ENCODE measurements at regions not wholly inside any gene's neighbourhood (a gene's known extent, or its start where the extent isn't known, plus 50 kb on each side); places are given as distances from the start of the nearest gene placed in this dataset.

DNA sequence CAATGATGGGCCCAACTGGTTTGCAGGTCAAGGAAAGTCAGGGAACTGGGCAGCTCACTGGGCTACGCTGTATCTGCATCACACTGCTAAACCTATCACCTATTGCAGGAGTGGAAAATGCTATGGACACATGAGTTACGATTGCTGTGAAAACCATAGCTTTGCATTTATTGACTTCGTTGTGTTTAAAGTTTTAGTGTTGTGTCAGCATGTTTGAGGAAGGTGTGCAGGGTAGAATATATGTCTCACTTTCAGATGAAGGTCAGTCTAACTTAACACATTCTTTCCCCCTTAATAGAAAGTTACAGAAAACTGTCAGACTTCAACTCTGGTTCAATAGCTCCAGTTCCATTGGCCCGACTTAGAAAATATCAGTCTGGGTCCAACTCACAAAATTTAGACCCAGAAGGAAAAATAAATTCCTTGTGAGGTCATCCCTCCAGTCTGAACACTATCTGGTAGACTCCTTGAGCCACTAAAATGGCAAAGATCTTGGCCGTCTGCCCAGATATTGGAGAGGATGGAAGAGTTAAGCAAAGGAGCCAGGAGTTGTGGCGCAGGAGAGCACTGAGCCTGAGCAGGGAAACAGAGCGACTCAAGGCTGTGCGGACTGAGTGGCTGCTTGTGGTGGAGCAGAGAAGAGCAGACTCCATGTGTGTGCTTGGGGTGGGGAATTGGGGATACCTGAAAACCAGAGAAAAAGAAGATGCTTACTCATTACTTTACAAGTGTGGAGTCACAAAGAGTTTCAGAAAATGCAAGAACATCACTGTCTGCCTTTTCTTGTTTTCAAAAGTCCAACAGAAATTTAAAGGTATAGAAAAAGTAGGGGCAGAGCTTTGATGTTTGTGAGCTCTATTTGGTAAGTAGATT, 518.5 kb downstream of the FGF9 start:
- no peak for DNase-seq (ENCODE audit: low read depth)

GRCh38 chr13:22193070-22193469, 522.2 kb downstream of the FGF9 start:
- no peak for DNase-seq (ENCODE audit: low read depth)

GRCh38 chr13:22194106-22194805, 523.4 kb downstream of the FGF9 start:
- no peak for DNase-seq (ENCODE audit: low read depth)

- no peak for DNase-seq (ENCODE audit: low read depth)
Measured at GRCh38 chr13:22195726-22196125, 524.9 kb downstream of the FGF9 start.

DNA sequence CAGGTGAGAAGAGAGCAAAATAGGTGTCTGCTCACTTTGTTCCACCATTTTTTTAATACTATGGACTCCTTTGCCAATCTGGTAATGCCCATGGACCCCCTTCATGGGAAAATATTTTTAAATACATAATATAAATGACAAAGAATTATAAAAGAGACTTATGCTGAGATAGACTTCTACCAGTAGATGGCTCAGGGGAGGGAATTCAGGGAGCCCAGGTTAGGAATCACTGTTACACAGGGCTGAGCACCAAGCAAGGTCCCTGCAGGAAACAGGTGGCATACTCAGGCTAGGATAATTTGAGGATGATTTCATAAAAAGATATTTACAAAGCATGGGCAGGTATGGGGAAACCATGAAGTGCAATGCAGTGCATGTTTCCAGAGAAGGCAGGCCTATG, 525.9 kb downstream of the FGF9 start:
- DNase-seq (ENCODE audit: low read depth) = no peak

DNA sequence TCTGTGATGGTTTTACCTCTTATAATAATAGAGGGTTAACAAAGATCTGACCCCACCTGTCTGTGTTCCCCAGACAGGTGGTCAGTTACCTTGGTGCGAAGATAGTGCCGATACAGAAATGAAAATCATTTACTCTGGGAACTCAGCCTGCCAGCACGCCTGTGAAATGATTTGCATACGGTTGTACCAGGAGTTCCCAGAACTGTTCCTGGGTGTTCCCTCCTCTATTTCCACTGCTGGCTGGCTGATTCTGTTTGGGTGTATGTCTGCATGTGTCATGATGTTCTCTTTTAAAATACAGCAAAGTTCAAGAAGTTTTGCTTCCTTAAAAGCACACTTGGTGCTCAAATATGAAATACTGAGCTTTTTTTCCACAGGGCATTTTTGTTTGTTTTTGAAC, 527.1 kb downstream of the FGF9 start:
- no peak for DNase-seq (ENCODE audit: low read depth)

DNA sequence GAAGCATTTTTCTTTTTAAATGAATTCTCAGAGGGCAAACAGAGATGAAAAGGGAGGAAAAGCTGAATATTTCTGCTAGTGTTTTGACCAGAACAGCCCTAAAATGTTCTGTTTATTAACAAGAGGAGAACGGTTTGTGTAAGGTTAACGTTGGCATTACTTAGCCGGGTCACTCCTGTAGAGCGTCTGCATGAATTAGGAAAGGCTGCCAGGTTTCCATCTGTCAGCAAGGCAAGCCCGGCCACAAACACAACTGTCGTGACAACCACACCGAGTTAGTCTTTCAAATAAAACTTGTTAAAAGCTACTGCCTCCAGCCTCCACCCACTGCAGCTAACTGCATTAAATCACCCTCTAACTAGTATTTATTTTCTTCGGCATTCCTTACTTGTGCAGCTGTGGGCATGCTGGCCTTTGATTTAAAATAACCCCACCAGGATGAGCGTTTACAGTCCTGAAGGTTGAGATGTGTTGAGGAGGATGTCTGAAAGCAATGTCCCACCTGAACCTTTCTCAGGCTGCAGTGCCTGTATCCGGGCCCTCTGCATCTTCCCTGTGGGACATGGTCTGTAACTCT, 527.9 kb downstream of the FGF9 start:
- no peak for DNase-seq (ENCODE audit: low read depth)

GRCh38 chr13:22200440-22200839, 529.6 kb downstream of the FGF9 start:
- no peak for DNase-seq (ENCODE audit: low read depth)

DNA sequence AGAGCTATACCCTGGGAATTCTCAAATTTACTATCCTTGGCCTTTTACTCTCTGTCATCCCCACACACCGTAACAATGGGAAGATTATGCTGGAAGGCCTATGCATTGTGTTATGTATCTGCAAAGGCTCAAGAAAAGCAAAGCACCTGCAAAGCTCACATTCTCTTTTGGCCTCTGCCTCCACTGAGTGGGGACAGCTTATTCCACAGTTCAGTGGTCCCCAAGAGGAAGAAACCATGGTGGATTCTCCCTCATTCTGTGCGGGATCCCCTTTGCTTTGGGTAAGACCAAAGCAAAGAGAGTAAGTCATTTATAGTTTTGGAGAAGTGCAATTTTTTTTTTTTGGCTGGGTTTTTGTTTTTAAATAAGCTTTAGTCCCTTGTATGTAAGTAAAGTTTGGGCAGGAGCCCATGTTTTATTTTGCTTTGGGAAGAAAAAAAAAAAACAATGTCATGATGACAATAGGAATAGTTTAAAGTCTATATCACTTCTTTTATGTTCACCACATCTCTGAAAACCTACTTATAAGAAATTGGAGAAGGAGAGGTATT, 530.6 kb downstream of the FGF9 start:
- no peak for DNase-seq (ENCODE audit: low read depth)

DNA sequence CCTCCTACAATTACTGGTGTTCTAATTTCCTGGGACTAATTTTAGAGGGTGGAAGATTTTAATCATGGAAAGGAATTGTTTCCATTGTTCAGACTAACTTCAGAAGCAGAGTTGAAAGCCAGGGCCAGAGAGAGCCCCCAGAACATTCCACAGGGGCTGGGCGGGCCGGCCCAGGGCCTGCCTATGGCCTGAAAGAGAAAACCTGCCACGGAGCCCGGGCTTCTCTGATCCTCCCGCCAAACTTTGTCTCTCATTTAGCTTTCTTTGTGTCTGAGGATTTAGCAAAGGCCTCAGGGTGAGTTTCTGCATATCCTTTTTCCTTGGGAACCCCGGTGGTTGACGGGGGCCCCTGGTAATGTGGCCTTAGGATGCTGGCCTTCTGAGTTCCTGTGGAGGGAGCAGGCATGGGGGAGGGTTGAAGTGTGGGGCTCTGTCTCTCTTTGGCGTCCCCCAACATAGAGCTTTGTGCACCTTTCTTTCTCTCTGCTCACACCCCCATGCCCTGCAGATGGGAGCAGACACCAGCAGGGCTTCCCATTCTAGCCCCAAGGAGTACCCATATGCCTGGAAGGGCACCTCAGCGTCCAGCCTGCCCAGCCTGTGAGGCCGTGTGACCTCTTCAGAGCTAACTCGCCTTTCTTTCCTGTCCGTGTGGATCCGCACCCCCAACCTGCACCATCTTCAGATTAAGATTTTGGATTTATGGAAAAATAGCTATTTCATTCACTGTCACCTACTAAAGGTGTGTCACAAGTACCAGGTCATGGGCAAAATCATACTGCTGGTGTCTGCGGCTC, 539.5 kb downstream of the FGF9 start:
- no peak for DNase-seq (ENCODE audit: low read depth)

DNA sequence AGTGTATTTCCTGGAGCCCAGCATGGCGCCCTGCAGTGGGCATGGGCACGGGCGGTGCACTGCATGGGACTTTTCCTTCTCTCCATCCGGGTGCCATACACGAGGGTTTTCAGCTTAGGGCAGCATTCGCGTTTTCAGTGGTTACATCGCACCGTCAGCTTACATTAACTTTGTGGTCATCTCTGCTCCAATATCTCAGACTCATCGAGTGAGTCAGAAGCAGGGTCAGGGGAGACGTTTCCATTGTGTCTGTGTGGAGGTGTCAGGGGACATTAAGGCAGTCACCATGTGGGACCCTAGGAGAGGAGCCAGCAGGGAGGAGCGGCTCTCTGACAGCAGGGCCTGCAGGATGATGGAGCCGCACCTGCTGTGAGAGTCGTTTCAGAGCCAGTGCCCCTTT, 541.0 kb downstream of the FGF9 start:
- no peak for DNase-seq (ENCODE audit: low read depth)

GRCh38 chr13:22212576-22212975, 541.7 kb downstream of the FGF9 start:
- DNase-seq (ENCODE audit: low read depth) = no peak

DNA sequence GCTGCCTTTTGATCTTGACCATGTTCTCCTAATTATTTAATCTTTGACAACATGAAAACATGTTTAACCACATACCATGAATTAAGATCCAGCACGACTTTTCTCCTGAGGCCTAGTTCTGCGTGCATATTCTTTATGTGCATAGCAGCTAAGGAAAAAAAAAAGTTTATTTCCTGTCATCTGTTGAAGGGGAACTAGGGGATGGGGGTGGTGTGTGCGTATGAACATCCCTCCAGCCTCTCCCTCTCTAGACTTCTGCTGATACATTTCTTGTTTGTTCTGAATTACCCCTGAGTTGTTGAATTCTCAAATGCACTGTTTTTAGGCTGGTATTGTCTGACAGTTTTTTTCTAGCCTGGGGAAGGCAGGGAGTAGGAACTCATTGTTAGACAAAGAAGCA, 543.3 kb downstream of the FGF9 start:
- no peak for DNase-seq (ENCODE audit: low read depth)

GRCh38 chr13:22218797-22219196, 547.9 kb downstream of the FGF9 start:
- DNase-seq (ENCODE audit: low read depth) = no peak

DNA sequence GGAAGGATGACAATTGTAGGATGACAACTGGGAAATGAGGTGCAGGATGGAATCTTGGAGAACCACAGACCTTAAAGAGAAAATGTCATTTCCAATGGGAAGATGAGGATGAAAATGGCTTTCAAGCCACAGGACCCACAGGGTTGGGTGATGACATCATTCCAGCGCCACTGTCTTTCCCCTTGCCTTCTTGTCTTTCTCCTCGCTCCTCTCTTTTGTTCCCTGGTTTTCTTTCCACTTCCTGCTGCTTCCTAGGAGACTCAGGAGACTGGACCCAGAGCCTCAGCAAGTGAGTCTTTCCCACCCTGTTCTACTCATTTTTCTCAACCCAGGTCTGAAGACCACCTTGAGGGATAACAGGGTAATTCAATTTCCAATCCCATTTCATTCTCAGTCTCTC, 548.8 kb downstream of the FGF9 start:
- DNase-seq (ENCODE audit: low read depth) = no peak

DNA sequence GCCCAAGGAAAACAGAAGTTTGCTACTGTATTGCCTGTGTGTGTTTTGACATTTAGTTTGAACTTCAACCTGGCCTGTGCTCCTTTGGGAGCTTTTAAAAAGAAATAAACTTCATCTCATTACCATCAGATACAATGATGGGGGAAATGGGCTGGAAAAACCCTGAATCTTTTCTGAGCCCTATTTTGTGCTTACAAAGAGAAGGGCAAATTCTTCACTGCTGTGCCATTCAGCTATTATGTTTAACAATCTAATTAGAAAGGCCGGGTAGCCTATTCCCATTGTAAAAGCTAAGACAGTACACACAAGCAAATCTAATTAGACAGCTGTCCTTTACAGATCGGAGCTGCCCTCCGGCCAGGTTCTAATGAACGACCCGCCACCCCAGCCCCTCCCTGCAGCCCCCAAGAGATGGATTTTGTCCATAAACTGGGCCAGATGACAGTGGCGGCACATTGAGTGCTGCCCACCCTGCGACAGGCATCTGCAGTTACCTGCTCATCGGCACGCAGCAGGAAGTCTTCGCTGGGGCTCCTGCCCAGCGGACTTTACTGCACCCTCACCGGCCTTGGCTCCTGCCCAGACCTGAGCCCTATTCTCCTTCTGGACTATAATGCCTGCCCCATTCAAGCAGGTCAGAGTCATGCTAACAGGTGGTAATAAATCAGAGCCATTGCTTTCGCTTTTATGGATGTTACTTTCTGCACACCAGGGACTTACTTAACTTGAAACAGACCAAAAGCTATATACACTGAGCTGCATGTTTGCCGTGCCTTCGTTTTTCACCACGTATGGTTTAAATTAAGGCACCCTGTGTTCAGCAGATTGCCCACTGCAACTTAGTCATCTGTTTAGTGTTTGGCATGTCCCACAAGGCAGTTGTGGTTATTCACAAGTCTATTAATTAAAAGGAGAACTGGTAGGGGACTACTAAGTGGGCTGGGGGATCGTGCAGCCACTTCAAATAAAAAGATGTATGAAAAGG, 549.6 kb downstream of the FGF9 start:
- no peak for DNase-seq (ENCODE audit: low read depth)

- DNase-seq (ENCODE audit: low read depth) = no peak
Measured at GRCh38 chr13:22223411-22223810, 552.5 kb downstream of the FGF9 start.

DNA sequence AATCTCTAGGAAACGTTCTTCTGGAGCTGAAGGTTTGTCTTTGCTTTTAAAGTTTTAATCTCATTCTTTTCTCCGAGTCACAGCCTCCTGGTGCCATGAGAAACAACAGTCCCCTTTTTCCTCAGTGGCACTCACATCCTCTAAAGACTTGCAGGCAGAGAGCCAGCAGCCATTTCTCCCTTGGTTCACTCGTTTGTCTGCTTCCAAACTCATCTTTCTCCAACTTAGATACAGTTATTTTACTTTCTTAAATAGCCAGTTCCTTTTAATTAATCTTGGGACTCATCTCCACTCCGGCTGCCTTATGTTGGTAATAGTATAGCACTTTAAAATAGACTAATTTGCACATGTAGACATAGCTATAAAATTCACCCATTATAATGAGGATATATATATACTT, 555.2 kb downstream of the FGF9 start:
- DNase-seq (ENCODE audit: low read depth) = no peak

DNA sequence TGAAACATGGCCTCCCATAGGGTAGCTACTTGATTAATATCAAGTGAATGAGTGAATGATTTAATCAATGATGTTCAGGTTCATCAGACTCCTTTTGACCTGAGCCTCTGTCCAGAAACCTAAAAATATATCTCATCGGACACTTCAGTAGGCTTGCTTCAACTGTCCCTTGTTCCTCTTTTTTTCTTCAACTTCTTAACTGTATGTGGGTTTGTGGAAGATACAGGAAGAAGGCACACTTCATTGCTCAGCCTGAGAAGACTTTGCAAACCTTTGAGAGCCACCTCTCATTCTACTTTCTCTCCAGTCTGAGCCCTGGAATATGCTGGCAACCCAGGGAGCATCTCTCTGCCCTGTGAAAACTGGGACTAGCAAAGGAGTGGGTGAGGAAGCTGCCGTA, 557.0 kb downstream of the FGF9 start:
- no peak for DNase-seq (ENCODE audit: low read depth)

- no peak for DNase-seq (ENCODE audit: low read depth)
Measured at GRCh38 chr13:22229916-22230315, 559.0 kb downstream of the FGF9 start.

GRCh38 chr13:22232186-22232585, 561.3 kb downstream of the FGF9 start:
- DNase-seq (ENCODE audit: low read depth) = no peak

Data from activated T-cell treated with anti-CD3 and anti-CD28 coated beads for 24 hours (primary cell).